Activated CD8-positive, alpha-beta memory T cell treated with anti-CD3 and anti-CD28 coated beads, Interleukin-2, amount 10 ng/mL, durations not matched to agents 7 days and 5 days (primary cell): ENCODE measurements at regions not wholly inside any gene's neighbourhood (a gene's known extent, or its start where the extent isn't known, plus 50 kb on each side); places are given as distances from the start of the nearest gene placed in this dataset.

Source experiments
- ATAC-seq: fragments of 150-1000 bp; cut with Tn5 transposase; one replicate; pipeline ENCODE4 v1.10.0; 2021; ENCODE audit warnings: moderate library complexity
- CTCF ChIA-PET: fragments of 350-600 bp; sonication (Branson Sonifier 250); formaldehyde crosslinking; loops from one replicate; lab custom pipeline; 2021; ENCODE audit warnings: antibody characterized with exemption; lab: Charles Lee
- DNase-seq: peaks from one replicate; pipeline ENCODE4 v3.0.0-alpha.2; 2020
- H3K27ac Mint-ChIP-seq: one replicate; pipeline ENCODE4 v1.8.0; 2021; ENCODE audit warnings: mild to moderate bottlenecking, mixed read lengths
- H3K27me3 Mint-ChIP-seq: one replicate; pipeline ENCODE4 v1.8.0; 2021; ENCODE audit warnings: mixed read lengths
- H3K36me3 Mint-ChIP-seq: one replicate; pipeline ENCODE4 v1.8.0; 2021; ENCODE audit warnings: mild to moderate bottlenecking, mixed read lengths
- H3K4me1 Mint-ChIP-seq: one replicate; pipeline ENCODE4 v1.8.0; 2021; ENCODE audit warnings: mixed read lengths
- H3K4me3 Mint-ChIP-seq: one replicate; pipeline ENCODE4 v1.8.0; 2021; ENCODE audit warnings: mild to moderate bottlenecking, moderate library complexity, mixed read lengths
- H3K9me3 Mint-ChIP-seq: one replicate; pipeline ENCODE4 v1.8.0; 2022; ENCODE audit warnings: low read depth, mixed read lengths

- Mint-ChIP-seq H3K9me3 (no peaks in the 10 kb centered on the region), H3K27ac (no peak overlapping the region), H3K27me3 (peaks cover 18% of the 10 kb centered on the region), H3K4me1 (no peaks in the 10 kb centered on the region), H3K4me3 (no peak overlapping the region), H3K36me3 (no peaks in the 10 kb centered on the region)
- CTCF ChIA-PET: no interaction called here
- ATAC-seq (no peak), DNase-seq (no peak)
Measured at GRCh38 chr9:79977074-79977435, 405.3 kb downstream of the TLE4 start.

DNA sequence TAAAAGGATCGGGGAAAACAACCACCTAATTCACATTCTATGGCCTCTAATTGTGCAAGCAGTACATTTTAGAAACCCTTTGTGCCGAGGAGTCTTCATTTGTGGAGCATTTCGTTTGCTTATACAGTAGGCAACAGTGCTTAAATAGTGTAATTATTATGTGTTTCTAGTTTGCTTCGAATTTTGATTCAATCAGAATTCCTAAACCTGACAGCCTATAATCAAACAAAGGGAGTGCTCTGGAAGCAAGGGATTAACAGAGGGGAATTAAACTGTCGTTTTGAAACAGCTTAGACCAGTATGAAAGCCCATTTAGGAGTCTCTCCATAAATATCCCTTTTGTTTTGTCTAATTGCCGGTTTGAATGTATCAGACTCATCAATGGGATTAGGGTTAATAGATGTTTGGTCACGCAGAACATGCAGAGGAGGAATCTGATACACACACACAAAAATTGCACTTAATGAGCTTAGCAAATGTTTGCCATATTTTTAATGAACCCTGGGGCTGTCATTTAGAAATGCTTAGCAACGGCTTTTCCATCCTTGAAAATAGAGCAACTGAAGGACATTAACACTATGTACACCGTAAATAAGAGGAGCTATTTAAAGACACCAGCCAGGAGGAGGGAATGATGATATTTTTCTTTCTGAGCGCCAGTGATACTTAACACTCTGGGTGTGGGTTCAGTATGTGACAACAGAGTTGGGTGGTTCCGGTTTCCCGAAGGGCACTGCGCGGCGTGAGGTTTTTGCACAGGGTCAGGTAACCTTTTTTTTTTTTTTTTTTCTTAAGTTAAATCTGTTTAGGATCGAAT, 404.7 kb downstream of the TLE4 start:
- Mint-ChIP-seq H3K4me1 (no peaks in the 10 kb centered on the region), H3K36me3 (no peaks in the 10 kb centered on the region)

DNA sequence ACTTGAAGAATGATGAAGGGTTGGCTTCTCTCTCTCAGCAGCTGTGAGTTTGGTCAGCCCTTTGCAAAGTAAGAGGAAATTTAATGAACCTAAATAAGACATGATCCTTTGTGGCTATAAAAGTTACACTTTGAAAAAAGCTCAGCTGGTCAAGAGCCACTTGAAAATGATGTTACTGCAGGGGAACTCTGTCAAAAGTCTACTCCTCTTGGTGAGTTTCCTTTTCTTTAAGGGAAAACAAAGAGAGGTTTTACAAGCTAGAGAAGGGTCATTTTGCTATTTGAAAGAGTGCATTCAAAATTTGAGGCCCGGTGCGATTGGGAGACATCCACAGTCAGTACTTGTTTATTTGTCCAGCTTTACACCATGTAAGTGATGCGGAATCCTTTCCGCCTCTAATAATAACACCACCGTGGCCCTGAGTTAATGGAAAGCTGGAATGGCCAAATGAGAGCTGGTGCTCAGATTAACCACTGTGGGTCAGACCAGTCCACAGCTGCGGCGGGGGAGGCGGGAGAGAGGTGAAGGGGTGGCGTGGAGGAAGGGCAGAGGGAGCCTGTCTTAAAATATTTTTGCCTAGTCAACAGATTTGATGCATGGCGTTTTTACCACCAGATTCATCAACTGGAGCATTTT, 404.0 kb downstream of the TLE4 start:
- H3K4me3 Mint-ChIP-seq: no peak overlapping the region
- H3K27ac Mint-ChIP-seq: no peak overlapping the region
- no peak for ATAC-seq
- H3K27me3 Mint-ChIP-seq: peaks cover 18% of the 10 kb centered on the region
- DNase-seq: no peak
- H3K9me3 Mint-ChIP-seq: no peaks in the 10 kb centered on the region
- CTCF ChIA-PET: no interaction called here
- H3K36me3 Mint-ChIP-seq: no peaks in the 10 kb centered on the region
- no peaks in the 10 kb centered on the region for H3K4me1 Mint-ChIP-seq

More for the DNA sequence above, 404.7 kb downstream of the TLE4 start:
- CTCF ChIA-PET: no interaction called here
- DNase-seq (no peak), ATAC-seq (no peak)
- Mint-ChIP-seq H3K27ac (no peak overlapping the region), H3K4me3 (no peak overlapping the region), H3K27me3 (peaks cover 18% of the 10 kb centered on the region), H3K9me3 (no peaks in the 10 kb centered on the region)

DNA sequence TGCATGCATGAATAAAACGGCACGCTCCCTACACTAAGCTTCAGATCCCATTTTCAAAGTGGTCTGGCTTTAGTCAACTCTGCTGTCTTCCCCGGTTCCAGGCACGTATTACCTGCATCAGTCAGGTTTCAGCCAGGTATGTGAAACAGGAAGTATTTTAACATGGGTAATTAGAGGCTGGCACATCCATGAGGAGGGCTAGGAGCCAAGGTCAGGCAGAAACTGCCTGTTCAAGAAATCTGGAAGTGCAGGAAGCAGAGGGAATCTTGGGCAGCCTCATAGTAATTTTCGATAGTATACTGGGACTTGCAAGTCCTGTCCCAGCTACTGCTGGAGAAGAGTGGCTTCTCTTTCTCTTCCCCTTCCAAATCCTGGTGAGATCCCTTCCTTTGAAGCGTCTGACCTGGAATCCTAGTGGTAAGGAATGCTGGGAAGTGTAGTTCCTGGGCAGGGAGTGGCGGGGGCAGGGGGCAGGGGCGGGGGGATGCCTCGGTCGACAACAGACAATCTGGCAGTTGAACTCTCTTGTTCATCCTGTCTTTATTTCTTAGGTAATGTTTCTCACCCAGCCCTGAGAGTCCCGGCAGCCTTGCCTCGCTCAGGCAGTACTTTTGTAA, 403.1 kb downstream of the TLE4 start:
- Mint-ChIP-seq H3K36me3 (no peaks in the 10 kb centered on the region), H3K4me1 (no peaks in the 10 kb centered on the region), H3K9me3 (no peaks in the 10 kb centered on the region), H3K27me3 (peaks cover 15% of the 10 kb centered on the region), H3K27ac (no peak overlapping the region), H3K4me3 (no peak overlapping the region)
- DNase-seq (no peak), ATAC-seq (no peak)
- CTCF ChIA-PET: no interaction called here

GRCh38 chr9:79973627-79974026, 401.9 kb downstream of the TLE4 start:
- no peak for ATAC-seq
- no peak for DNase-seq
- H3K36me3 Mint-ChIP-seq: no peaks in the 10 kb centered on the region
- H3K27me3 Mint-ChIP-seq: peaks cover 11% of the 10 kb centered on the region
- H3K27ac Mint-ChIP-seq: no peak overlapping the region
- CTCF ChIA-PET: no interaction called here
- H3K4me3 Mint-ChIP-seq: no peak overlapping the region
- H3K4me1 Mint-ChIP-seq: no peaks in the 10 kb centered on the region
- H3K9me3 Mint-ChIP-seq: no peaks in the 10 kb centered on the region

DNA sequence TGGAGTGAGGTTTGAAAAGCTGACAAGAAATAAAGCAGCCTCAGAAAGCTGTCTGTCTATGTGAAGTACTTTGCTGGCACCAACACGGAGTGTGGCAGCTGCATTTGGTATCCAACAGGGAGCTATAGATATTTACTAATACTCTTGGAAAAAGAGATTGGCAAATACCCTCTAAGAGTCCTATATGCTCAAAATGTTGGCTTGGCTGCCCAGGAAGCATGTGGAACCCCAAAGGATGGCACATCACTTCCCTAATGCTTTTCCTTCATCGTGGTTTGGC, 398.3 kb downstream of the TLE4 start:
- Mint-ChIP-seq H3K27me3 (peaks cover 16% of the 10 kb centered on the region), H3K4me3 (no peak overlapping the region), H3K4me1 (no peaks in the 10 kb centered on the region), H3K27ac (no peak overlapping the region), H3K36me3 (no peaks in the 10 kb centered on the region), H3K9me3 (no peaks in the 10 kb centered on the region)
- DNase-seq (no peak), ATAC-seq (no peak)
- CTCF ChIA-PET: no interaction called here

GRCh38 chr9:79969393-79970145, 397.8 kb downstream of the TLE4 start:
- Mint-ChIP-seq H3K27me3 (peaks cover 16% of the 10 kb centered on the region), H3K4me3 (no peak overlapping the region), H3K27ac (no peak overlapping the region), H3K9me3 (no peaks in the 10 kb centered on the region), H3K36me3 (no peaks in the 10 kb centered on the region), H3K4me1 (no peaks in the 10 kb centered on the region)
- DNase-seq (no peak), ATAC-seq (no peak)
- CTCF ChIA-PET: no interaction called here

GRCh38 chr9:79968533-79968932, 396.8 kb downstream of the TLE4 start:
- no peak overlapping the region for H3K4me3 Mint-ChIP-seq
- ATAC-seq: no peak
- H3K36me3 Mint-ChIP-seq: no peaks in the 10 kb centered on the region
- H3K27me3 Mint-ChIP-seq: peaks cover 16% of the 10 kb centered on the region
- DNase-seq: no peak
- no peak overlapping the region for H3K27ac Mint-ChIP-seq
- no peaks in the 10 kb centered on the region for H3K9me3 Mint-ChIP-seq
- H3K4me1 Mint-ChIP-seq: no peaks in the 10 kb centered on the region
- CTCF ChIA-PET: no interaction called here

- no peaks in the 10 kb centered on the region for H3K4me1 Mint-ChIP-seq
- CTCF ChIA-PET: no interaction called here
- H3K27ac Mint-ChIP-seq: no peak overlapping the region
- H3K27me3 Mint-ChIP-seq: peaks cover 30% of the 10 kb centered on the region
- no peaks in the 10 kb centered on the region for H3K9me3 Mint-ChIP-seq
- H3K4me3 Mint-ChIP-seq: no peak overlapping the region
- DNase-seq: no peak
- H3K36me3 Mint-ChIP-seq: no peaks in the 10 kb centered on the region
- ATAC-seq: no peak
Measured at GRCh38 chr9:79962836-79963235, 391.1 kb downstream of the TLE4 start.

DNA sequence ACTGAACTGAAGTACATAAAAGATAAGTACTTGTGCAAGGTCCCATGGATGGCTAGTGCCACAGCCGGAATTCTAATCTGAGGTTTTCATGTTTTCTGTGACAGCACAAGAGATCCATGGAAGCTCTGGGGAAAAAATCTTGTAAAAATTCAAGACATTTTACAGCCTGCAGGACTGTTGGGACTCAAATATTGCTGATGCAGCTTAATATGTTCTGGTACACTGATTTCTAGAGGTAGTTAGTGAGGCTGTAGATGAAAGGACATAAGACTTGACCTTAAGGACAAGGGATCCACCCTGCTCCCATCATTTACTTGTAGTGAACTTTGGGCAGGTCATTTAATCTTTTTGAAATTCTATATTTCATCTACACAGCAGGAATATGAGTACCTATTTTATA, 390.4 kb downstream of the TLE4 start:
- Mint-ChIP-seq H3K27ac (no peak overlapping the region), H3K9me3 (no peaks in the 10 kb centered on the region), H3K36me3 (no peaks in the 10 kb centered on the region), H3K4me1 (no peaks in the 10 kb centered on the region), H3K27me3 (peaks cover 29% of the 10 kb centered on the region), H3K4me3 (no peak overlapping the region)
- CTCF ChIA-PET: no interaction called here
- ATAC-seq (no peak), DNase-seq (no peak)

DNA sequence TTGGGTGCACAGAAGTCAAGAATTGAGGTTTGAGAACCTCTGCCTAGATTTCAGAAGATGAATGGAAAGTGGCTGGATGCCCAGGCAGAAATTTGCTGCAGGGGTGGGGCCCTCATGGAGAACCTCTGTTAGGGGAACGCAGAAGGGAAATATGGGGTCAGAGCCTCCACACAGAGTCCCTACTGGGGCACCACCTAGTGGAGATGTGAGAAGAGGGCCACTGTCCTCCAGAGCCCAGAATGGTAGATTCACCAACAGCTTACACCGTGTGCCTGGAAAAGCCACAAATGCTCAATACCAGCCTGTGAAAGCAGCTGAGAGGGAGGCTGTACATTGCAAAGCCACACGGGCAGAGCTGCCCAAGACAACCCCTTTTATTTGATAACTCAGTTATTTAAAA, 383.5 kb downstream of the TLE4 start:
- Mint-ChIP-seq H3K27me3 (peaks cover 17% of the 10 kb centered on the region), H3K4me3 (no peak overlapping the region), H3K36me3 (no peaks in the 10 kb centered on the region), H3K9me3 (no peaks in the 10 kb centered on the region), H3K4me1 (no peaks in the 10 kb centered on the region), H3K27ac (no peak overlapping the region)
- DNase-seq: peak; percentile 46
- CTCF ChIA-PET: interaction anchor here (1.8 kb wide), 1 partner anchor 9 kb away, joined by 4 read pairs; no protein-coding TSS in a partner anchor
- no peak for ATAC-seq

GRCh38 chr9:79953908-79954307, 382.1 kb downstream of the TLE4 start:
- no peaks in the 10 kb centered on the region for H3K9me3 Mint-ChIP-seq
- CTCF ChIA-PET: interaction anchor here (1.8 kb wide), 1 partner anchor 8 kb away, joined by 4 read pairs; no protein-coding TSS in a partner anchor
- H3K36me3 Mint-ChIP-seq: no peaks in the 10 kb centered on the region
- H3K27me3 Mint-ChIP-seq: peaks cover 9% of the 10 kb centered on the region
- H3K4me1 Mint-ChIP-seq: no peaks in the 10 kb centered on the region
- ATAC-seq (no peak), DNase-seq (no peak)
- no peak overlapping the region for H3K4me3 Mint-ChIP-seq
- H3K27ac Mint-ChIP-seq: no peak overlapping the region

DNA sequence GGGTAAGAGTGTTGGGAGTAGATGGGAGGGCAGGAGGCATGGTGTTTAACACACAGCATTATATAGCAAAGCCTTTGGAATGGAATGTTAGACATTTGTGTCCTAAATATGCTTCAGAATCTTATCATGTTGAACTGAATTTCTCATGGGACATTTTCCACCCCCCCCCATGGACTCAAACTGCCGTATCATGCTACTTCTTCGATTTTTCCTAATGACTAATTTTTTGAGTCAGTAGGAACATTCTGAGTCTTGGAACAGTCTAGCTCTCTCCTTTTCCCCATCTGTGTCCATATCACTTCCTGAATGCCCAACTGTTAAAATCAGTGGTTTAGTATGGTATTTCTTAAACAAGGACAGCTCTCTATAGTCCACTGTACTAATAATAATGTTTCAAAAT, 380.6 kb downstream of the TLE4 start:
- no peaks in the 10 kb centered on the region for H3K4me1 Mint-ChIP-seq
- H3K36me3 Mint-ChIP-seq: no peaks in the 10 kb centered on the region
- no peak for ATAC-seq
- no peak overlapping the region for H3K27ac Mint-ChIP-seq
- H3K9me3 Mint-ChIP-seq: no peaks in the 10 kb centered on the region
- DNase-seq: no peak
- H3K27me3 Mint-ChIP-seq: peaks cover 9% of the 10 kb centered on the region
- H3K4me3 Mint-ChIP-seq: no peak overlapping the region
- CTCF ChIA-PET: no interaction called here
